SKM-1 (cell line): ENCODE measurements at regions not wholly inside any gene's neighbourhood (a gene's known extent, or its start where the extent isn't known, plus 50 kb on each side); places are given as distances from the start of the nearest gene placed in this dataset.

Experiments used
- DNase-seq: peaks from one replicate; lab custom pipeline; 2025; ENCODE audit not compliant: unreplicated experiment; lab: John Stamatoyannopoulos, UW

DNA sequence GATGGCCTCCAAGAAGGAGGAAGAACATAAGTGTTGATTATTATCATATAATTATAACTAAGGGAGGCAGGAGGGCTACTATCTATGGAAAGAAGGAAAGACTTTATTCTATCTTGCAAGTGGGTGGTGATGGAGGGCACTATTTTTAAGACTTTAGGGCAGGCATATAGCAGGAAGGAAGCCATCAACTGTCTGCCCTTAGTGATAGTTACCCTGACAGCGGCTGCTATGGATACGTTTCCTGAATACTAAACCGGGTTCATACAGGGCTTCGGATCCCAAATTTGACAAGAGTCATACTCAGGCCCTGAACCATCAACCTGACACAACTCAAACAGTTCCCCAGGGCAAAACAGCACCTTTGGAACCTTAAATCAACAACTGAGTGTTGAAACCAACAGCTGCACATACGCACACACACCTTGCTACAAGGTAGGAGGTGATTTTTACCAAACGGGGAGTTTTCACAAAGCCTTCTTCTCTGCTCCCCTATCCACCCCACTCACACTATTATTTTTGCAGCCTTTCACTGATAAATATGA, 397.2 kb downstream of the OMA1 start:
- no peak for DNase-seq

DNA sequence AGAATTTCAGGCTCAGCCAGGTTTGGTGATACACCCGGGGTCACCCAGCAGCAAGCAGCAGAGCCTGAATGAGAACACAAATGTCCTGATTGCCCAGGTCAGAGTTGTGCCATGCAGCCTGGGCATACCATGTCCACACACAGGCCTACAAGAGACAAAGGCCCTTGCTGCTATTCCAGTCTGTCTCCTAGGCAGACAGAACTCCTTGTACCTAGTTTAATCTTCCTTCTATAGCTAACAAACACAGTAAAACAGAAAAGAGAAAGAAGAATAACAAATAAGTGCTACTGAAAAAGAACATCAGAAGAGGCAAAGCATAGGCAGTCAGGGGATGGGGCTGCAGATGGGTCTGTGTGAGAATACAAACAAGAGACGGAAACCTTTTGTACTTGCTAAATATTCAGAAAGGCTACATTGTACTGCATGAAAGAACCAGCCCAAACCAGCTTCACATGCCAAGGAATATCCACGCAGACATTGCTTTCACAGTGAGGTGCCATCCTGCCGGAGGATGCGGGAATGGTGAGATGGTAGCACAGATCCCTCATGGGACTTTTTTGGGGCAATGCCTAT, 401.7 kb downstream of the OMA1 start:
- DNase-seq, result no peak

DNA sequence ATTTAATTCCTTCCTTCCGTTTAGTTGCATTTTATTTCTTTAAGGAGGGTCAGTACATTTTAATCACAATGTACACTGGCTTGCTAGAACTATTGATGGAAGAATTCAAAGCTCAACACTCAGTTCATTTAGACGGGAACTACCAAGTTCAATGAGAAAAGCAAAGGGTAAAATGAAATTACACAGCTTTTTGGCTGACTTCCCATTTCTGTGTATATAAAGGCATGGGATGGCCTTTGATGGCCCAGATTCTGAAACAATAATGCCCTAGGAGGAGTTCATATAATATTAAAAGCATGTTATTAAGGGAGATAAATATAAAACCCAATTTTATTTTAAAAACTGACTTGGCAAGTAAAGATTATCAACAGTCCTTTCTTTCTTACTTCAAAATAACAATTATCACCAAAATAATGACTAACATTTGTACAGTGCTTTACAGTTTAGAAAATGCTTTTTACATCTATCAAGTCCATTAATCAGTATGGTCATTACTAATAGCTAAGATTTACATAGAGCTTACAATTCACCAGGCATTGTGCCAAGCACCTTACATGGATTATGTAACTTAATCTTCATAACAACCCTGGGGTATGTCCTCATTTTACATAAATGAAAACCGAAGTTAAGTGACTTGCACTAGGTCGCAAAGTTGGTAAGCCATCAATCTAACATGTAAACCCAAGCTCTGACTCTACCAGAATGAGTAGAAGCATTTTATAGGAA, 402.4 kb downstream of the OMA1 start:
- no peak for DNase-seq

DNA sequence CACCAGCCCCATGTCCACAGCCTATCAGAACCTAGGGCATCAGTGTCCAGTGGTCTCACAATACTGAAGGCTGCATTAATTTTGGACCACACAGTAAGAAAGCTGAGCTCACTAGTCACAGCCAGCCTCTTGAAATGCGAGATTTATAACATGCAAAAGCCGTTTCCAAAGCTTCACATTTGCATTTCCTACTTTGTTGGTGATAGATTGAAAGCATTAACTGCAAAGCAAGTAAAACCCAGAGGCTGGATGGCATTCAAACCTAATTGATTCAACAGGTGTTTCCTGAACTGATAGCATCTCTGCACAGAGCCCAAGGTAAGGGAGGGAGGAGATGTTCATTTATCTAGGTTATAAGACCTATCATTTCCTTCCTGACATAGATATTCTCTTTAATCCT, 410.1 kb downstream of the OMA1 start:
- DNase-seq, result no peak

DNA sequence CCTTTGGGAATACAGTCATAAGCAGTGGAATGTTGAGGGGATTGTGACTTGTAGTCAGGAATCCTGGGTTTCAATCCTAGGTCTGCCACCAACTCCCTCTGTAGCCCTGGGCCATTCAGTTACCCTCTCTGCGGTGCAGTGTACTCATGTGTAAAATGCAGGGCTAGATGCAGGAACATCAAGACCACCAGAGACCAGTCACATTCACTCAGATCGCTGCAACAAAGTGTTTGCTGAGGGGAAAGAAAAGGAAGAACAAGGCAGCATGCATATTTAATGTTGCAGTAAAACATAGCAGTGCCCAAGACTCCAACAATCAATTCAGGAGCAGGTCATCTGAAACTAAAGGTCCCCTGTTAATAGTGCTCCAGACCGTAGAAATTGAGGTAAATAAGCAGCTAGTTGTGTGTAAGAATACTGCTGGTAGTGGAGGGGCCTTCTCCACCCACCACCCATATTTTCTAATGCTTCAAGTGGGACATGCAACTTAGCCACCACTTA, 410.7 kb downstream of the OMA1 start:
- no peak for DNase-seq

DNA sequence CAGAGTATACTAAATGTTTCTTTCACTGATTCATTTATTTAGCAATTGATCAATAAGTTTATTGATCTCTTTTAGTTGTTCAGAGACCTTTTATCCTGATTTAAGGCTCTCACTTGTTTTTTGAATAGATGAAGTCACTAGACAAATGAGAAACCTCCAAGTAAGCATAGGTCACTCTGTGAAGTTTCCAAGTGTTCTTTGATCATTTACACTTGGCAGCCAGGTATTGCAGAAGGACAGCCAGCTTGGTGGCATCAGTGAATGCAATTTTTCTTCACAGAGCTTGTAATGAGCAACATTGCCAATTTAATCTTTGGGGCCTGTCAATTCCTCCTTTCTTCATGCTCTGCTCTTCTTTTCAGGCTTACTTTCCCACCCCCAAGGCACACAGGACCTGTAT, 413.0 kb downstream of the OMA1 start:
- DNase-seq, result no peak

DNA sequence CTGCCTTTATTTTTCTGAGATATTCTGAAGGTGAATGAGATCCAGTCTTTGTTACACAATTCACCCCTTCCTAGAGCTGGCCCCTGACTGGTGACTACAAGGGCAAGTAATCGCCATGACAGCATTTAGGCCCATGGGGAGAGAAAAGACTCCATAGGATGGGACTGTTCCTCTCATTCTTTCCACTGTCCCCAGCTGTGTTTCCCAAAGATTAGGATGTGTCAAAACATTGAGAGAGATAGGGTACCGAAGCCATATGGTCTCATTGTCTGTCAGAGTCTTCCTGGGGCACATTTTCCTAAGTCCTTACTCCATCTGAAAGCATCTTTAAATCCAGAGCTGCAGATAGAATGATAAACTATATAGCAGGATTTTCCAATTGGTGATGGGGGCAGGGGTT, 423.5 kb downstream of the OMA1 start:
- no peak for DNase-seq

DNA sequence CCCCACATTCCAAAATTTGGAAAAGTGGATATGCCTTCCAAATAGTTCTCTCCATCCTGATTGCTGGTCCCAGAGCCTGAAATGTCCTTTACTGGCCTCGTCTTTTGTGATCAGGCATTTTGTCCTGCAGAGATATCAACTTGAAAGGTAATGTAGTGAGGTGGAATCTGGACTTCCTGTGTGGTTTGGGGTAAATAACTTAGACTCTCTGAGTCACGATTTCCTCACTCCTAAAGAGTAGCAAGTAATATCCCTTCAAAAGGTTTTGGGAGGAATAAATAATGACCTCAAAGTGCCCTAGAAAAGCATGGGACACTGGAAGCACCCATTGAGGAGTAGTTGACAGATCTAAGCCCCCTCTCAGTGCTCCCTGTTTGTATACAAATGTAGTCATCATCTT, 426.6 kb downstream of the OMA1 start:
- DNase-seq, result no peak

DNA sequence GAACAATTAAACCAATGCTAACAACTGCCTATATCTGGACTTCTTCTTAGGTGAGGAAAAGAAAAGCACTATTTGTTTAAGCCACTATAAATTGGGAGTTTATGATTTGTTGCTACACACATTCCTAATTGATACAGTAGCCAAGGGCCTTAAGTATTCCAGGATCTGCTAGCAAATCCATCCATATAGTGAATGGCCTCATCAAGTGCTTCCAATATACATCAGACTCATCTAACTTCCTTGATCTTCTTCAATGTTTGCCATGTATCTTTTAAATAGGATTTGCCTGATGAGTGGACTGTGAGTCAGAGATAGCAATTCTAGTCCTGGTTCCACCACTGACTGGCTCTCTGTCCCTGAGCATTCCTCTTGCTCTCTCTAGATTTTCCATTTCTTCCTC, 430.2 kb downstream of the OMA1 start:
- DNase-seq, result no peak

DNA sequence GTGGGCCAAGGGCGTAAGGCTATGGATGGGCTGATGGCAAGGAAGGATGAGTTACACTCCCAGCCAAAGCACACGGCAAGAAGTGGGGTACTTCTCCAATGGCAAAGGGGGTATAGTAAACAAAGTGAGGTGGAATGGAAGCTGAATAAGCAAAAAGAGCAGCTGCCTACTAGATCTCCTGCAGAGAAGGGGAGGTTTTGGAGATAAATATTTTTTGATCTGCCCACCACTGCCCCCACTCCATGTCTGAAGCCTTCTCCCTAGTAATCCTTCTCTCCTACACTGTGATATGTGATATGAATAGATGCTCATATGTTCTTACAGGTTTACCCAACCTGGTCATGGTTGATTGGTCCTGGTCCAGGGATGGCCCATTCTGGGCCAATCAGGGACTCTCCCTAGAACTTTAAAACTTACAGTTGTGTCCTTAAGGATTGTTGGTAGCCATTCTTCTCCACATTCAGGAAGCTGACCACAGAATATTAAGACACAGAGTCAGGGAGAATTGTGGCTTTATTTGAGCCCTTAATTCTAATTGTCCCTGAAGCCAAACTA, 436.8 kb downstream of the OMA1 start:
- DNase-seq, result no peak

DNA sequence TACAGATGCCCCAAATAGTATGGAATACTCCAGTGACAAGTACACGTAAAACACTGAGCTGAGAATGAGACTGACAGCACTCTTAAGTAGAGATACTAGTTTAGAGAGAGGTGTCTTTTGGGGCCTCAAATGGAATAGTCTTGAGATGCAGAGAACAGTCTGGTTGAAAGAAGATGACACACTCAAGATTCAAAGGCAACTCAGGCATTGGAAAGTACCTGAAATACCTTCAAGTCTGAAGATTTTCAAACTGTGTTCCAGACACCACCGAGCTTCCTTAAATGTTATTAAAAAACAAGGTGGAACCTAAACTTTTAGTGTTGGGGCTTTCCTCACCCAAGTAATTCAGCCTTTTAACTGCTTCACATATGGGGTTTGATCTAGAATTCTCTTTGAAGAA, 437.7 kb downstream of the OMA1 start:
- no peak for DNase-seq

DNA sequence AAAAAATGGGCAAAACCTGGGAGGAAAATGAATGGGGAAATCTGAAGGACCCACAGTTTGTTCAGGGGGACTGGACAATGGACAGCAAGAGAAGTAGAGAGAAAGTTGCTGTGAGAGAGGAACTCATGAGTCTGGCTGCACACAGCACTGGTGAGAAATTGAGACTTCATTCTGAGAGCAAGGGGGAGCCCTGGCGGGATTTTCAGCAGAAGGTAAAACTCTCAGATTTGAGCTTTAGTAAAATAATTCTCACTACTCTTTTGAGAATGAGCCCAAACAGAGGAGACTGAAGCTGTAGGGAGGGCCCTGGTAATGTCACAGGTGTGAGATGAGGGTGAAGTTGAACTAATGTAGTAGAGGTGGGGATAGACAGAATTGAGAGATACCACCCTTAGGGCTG, 438.6 kb downstream of the OMA1 start:
- DNase-seq, result no peak

DNA sequence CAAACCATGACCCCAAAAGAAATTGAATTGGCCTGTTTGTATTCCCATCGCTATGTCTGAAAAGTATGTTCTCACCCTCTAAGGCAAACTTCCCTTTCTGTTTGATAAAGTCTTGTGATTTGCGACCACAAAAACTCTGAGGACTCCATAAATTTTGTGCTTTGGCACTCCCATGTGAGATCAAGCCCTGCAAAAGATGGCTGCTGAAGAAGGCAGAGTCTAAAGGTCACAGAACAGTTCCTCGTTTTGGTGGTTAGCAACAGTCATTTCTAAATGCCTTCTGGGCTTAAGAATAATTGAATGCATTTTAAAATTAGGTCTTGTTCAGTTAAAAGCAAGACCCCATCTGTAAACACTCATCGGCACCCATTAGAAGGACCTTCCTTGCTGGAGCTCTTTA, 441.6 kb downstream of the OMA1 start:
- DNase-seq, result no peak

DNA sequence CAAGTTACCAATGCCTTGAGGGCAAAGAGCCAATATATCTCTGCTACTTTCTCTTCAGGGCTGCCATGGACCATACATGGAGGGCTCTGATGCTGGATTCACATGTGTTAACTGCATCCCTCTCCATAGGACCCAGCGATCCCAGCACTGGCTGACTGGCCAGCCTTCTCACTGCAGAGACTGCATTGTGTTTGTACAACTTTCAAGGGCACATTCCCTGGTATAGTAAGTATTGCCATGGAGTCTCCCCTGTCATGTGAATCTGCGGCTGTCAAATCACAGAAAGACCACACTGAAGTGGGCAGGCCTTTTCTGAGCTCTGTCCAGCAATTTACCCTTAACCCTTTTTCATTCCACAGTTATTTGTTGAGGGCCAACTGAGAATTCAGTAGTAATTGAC, 449.8 kb downstream of the OMA1 start:
- DNase-seq, result no peak

DNA sequence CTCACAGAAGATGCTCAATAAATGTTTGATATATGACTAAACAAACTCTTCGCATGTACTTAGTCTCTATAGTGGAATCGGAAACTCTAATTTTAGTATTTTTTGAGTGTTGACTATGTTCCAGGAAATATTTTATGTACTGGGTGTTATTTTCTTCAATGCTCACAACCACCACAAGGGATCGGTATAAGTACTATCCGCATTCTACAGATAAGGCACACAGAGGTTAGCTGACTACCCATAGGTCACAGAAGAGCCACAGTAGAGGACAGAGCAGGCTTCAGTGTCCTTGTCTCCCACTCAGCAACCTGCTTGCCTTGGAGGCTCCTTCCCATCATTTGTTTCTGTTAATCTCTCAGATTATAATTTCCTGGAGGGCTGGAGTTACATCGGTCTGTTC, 451.3 kb downstream of the OMA1 start:
- DNase-seq, result no peak

DNA sequence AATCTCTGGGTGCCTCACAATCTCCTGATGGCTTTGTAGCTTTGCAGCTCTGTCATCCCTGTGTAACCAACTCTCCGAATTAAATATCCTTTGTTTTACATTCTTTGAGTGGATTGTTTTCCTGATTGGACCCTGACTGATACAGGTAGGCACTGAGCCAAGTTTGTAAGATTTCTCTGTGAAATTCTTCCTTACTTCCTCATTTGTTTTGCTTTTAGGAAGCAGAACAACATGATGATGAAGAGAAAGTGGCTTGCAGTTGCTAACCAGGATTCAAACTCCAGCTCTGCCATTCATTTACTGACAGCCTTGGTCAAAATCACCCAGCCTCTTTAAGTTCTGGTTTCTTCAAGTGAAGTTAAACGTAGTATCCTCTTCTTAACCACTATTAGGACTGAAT, 452.3 kb downstream of the OMA1 start:
- peak; percentile 15 for DNase-seq

DNA sequence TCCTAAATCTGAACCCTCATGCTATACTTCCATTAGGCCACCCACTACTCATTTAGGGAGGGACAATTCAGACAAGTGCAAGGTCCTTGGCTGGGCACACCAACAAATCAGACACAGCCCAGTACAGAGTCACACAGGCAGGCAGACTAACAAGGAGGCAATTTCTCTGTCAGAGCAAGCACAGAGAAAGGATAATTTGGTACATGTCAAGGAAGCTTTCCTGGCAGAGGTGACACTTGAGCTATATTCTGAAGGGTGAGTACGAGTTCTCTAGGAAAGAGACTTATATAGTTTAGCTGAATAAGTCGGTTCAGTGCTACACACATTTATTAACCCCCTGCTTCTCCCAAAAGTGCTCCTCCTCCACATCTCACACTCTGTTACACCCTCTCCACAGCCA, 455.9 kb downstream of the OMA1 start:
- DNase-seq, result no peak

DNA sequence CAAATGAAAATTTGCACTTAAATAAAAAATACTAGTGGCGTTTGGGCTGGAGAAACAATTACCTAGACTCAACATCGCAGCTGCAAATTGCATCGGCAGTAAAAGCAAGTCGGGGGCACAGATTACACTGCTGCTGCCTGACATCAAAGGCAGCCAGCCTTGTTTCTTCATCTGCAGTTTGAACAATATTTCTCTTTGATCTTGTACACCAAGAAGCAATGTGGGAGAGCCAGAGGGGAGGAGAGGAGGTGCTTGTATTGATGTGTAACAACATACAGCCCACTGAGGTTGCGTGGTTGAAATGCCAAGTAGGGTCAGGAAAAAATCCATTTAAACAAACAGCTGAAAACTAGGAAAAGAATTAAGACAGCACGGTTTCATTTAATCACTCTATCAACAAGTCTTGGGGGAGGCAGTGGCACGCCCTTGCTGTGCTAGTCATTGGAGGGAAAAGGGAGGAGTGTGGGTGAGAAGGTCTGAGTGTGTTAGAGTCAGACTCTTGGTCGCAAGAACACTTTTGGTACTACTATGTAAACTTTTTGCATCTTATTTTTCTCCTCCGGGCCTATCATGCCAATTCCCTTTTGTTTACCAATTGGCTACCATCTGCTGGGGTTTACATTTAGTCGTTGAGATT, 456.5 kb downstream of the OMA1 start:
- DNase-seq, result no peak

DNA sequence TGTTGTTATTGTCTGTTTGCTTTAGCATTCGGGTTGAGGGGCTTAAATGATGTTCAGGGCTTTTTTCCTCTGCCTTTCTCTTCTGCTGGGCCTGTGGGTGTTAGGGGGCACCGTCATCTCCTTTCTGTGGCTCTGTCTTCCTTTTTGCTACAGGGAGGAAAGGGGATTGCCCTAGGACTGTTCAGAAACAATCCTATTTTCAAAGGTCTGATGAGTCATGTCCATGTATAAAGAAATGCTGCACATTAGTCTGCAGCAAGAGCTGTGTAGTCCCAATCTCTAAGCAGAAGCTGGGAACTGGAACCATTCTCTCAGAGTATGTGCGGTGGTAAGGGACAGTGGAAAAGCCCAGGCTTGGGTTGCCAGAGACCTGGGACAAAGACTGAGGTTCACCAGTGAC, 462.3 kb downstream of the OMA1 start:
- no peak for DNase-seq

DNA sequence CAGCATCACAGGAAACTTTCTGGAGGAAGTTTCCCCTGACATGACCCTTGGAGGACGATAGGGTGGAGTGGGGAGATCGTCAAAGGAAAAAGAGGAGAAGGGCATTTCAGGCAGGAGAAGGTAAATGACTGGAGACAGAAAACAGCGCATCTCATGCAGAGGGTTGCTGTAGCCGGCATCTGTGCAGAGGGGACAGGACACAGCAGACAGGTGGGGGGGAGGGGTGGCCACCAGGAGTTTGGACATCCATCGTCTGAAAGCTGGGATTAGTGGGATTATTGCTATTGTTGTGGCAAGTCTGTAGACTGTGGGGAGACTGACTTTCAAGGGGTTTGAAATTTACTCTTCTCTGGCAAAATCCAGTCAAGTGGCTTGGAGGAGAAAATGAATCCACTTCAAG, 463.9 kb downstream of the OMA1 start:
- DNase-seq, result no peak

DNA sequence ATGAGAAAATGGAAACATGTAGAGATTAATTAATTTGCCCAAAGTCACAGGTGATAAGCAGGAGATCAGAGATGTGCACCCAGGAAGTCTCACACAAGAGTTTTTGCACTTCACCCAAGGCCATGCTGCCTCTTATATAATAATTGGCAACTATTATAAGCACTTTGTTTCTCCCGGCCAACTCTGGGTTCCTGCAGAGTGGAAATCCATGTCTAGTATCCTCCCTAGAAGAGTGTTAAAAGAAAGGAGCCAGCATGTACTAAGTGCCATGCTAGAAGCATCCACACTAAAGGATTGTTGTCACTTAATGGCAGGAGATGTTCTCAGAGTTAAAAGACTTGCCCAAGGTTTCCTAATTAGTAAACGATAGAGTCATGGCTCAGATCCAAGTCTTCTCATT, 470.3 kb downstream of the OMA1 start:
- DNase-seq, result no peak

DNA sequence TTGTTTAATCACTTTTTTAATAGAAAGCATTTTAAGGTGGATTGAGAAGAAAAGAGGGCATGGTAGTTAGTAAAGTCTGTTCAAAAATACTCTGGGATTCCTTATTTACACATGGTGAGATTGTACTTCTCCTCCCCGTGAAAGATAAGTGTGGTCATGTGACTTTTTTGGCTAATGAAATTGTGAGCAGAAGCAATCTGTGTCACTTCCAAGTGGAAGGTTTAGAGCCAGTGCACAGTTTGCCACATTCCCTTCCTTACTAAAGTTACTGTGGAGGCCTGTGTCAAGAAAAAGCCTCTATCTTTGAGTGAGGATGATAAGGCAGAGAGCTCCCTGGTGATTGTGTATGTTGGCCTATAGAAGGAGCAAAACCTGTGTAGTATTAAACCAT, 471.3 kb downstream of the OMA1 start:
- no peak for DNase-seq
